ENCODE measurements at regions not wholly inside any gene's neighbourhood (a gene's known extent, or its start where the extent isn't known, plus 50 kb on each side); places are given as distances from the start of the nearest gene placed in this dataset.

DNA sequence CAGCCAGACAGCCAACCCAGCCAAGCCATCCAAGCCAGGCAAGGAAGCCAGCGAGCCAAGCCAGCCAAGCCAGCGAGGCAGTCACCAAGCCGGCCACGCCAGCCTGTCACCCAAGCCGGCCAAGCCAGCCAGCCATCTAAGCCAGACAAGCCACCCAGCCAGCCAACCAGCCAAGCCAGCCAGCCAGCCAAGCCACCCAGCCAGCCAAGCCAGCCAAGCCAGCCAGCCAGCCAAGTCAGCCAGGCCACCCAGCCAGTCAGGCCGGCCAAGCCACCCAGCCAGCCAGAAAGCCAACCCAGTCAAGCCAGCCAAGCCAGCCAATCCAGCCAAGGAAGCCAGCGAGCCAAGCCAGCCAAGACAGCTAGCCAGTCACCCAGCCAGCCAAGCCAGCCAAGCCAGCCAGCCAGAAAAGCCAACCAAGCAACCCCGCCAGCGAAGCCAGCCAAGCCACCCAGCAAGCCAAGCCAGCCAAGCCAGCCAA lies 201.2 kb downstream of the GOLGA6L6 start:
- TF ChIP-seq, protein P1, sequence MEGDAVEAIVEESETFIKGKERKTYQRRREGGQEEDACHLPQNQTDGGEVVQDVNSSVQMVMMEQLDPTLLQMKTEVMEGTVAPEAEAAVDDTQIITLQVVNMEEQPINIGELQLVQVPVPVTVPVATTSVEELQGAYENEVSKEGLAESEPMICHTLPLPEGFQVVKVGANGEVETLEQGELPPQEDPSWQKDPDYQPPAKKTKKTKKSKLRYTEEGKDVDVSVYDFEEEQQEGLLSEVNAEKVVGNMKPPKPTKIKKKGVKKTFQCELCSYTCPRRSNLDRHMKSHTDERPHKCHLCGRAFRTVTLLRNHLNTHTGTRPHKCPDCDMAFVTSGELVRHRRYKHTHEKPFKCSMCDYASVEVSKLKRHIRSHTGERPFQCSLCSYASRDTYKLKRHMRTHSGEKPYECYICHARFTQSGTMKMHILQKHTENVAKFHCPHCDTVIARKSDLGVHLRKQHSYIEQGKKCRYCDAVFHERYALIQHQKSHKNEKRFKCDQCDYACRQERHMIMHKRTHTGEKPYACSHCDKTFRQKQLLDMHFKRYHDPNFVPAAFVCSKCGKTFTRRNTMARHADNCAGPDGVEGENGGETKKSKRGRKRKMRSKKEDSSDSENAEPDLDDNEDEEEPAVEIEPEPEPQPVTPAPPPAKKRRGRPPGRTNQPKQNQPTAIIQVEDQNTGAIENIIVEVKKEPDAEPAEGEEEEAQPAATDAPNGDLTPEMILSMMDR (IDR thresholded peaks at IDR 0.05; ENCODE audit: insufficient read depth, low read depth, low read length): no peak
- TF ChIP-seq EZH2 (IDR thresholded peaks at IDR 0.05; ENCODE audit: insufficient read depth, low read length): no peak
